ENCODE measurements at regions not wholly inside any gene's neighbourhood (a gene's known extent, or its start where the extent isn't known, plus 50 kb on each side); places are given as distances from the start of the nearest gene placed in this dataset.

GRCh38 chr6:169981969-169982368 is 230.5 kb downstream of the ERMARD start (continued):
- TF ChIP-seq JUN (IDR thresholded peaks at IDR 0.05; ENCODE audit: low read depth, low read length) (no peak), HDAC6 (IDR thresholded peaks at IDR 0.05; ENCODE audit: low read depth, low read length) (no peak), RXRA (IDR thresholded peaks at IDR 0.05; ENCODE audit: insufficient read depth, low read depth, low read length) (no peak), NRF1 (IDR thresholded peaks at IDR 0.05; ENCODE audit: low read depth, low read length) (no peak), POLR2A (IDR thresholded peaks at IDR 0.05; ENCODE audit: control extremely low read depth in 1 of 2, low read depth in 2 of 2, low read length in 2 of 2) (no peak), NANOG (IDR thresholded peaks at IDR 0.05; ENCODE audit: insufficient read depth, low read depth, low read length, poor library complexity, severe bottlenecking) (no peak)
- TF ChIP-seq, protein P1, sequence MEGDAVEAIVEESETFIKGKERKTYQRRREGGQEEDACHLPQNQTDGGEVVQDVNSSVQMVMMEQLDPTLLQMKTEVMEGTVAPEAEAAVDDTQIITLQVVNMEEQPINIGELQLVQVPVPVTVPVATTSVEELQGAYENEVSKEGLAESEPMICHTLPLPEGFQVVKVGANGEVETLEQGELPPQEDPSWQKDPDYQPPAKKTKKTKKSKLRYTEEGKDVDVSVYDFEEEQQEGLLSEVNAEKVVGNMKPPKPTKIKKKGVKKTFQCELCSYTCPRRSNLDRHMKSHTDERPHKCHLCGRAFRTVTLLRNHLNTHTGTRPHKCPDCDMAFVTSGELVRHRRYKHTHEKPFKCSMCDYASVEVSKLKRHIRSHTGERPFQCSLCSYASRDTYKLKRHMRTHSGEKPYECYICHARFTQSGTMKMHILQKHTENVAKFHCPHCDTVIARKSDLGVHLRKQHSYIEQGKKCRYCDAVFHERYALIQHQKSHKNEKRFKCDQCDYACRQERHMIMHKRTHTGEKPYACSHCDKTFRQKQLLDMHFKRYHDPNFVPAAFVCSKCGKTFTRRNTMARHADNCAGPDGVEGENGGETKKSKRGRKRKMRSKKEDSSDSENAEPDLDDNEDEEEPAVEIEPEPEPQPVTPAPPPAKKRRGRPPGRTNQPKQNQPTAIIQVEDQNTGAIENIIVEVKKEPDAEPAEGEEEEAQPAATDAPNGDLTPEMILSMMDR (IDR thresholded peaks at IDR 0.05; ENCODE audit: control extremely low read depth in 1 of 3, insufficient read depth in 1 of 3, low read depth in 1 of 3, low read length in 3 of 3), result no peak

Measured in H1 (cell line).